ENCODE measurements at regions not wholly inside any gene's neighbourhood (a gene's known extent, or its start where the extent isn't known, plus 50 kb on each side); places are given as distances from the start of the nearest gene placed in this dataset.

GRCh38 chr6:92139601-92140000 lies 1279.8 kb downstream of the EPHA7 start:
- TF ChIP-seq, protein P1, sequence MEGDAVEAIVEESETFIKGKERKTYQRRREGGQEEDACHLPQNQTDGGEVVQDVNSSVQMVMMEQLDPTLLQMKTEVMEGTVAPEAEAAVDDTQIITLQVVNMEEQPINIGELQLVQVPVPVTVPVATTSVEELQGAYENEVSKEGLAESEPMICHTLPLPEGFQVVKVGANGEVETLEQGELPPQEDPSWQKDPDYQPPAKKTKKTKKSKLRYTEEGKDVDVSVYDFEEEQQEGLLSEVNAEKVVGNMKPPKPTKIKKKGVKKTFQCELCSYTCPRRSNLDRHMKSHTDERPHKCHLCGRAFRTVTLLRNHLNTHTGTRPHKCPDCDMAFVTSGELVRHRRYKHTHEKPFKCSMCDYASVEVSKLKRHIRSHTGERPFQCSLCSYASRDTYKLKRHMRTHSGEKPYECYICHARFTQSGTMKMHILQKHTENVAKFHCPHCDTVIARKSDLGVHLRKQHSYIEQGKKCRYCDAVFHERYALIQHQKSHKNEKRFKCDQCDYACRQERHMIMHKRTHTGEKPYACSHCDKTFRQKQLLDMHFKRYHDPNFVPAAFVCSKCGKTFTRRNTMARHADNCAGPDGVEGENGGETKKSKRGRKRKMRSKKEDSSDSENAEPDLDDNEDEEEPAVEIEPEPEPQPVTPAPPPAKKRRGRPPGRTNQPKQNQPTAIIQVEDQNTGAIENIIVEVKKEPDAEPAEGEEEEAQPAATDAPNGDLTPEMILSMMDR (IDR thresholded peaks at IDR 0.05; ENCODE audit: poor library complexity, severe bottlenecking): no peak
- TF ChIP-seq RAD21 (conservative IDR thresholded peaks at IDR 0.05) (no peak), EZH2 (IDR thresholded peaks at IDR 0.05; ENCODE audit: borderline replicate concordance, insufficient read depth, low read length, poor library complexity, severe bottlenecking) (no peak), POLR2AphosphoS5 (IDR thresholded peaks at IDR 0.05) (no peak), EP300 (conservative IDR thresholded peaks at IDR 0.05; ENCODE audit: poor library complexity, severe bottlenecking) (no peak)
